HEK293 (cell line): ENCODE measurements at regions not wholly inside any gene's neighbourhood (a gene's known extent, or its start where the extent isn't known, plus 50 kb on each side); places are given as distances from the start of the nearest gene placed in this dataset.

ENCODE experiments used
- CTCF ChIP-seq: fragments of 450-650 bp; formaldehyde crosslinking; IDR thresholded peaks from 2 replicates; pipeline ENCODE4 v1.5.1; 2016; ENCODE audit warnings: missing biosample characterization, missing genetic modification characterization
- REST ChIP-seq: fragments of 450-650 bp; formaldehyde crosslinking; IDR thresholded peaks from 2 replicates; pipeline ENCODE4 v1.5.1; 2016; ENCODE audit warnings: missing biosample characterization, missing genetic modification characterization

- TF ChIP-seq REST (tag by site-specific recombination) = no peak
- no peak for TF ChIP-seq CTCF (tag by site-specific recombination)
Observed at GRCh38 chr6:168380956-168381605, 59.9 kb upstream of the SMOC2 start.
